GM12872 (cell line): ENCODE measurements at regions not wholly inside any gene's neighbourhood (a gene's known extent, or its start where the extent isn't known, plus 50 kb on each side); places are given as distances from the start of the nearest gene placed in this dataset.

Experiments used
- TF ChIP-seq, protein P1 (sequence below): IDR thresholded peaks from 3 replicates; pipeline ENCODE4 v1.5.1; 2011; ENCODE audit warnings: low read depth, mild to moderate bottlenecking, low read length, moderate library complexity; ENCODE audit not compliant: insufficient read depth

DNA sequence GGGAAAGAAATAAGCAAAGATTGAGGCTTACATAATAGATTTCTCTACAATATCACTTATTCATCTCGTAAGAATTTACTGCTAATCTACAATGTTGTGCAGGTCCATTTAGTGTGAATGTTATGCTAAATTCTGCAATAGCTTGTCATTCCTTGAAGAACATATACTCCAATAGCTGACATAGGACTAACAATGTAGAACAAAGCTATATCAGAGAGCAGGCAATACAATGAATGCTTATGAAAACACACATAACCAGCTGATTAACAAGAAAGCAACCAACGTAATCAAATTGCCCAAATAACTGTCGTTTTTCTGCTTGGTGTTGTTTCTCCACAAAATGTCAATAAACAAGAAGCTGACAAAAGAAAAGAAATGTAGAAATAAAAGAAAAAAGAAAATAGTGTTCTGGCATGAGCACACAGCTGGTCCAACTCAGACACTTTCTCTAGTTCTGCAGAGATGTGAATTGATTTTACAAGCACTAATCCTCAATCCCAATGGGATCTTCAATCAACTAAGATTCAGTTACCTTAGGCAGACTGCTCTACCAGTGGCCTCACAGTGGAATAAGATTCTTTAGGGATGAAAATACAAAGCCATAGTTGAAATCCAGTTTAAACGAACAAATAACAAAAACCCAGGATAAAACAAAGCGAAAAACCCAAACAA is 1024.7 kb upstream of the PIK3C3 start:
- TF ChIP-seq, protein P1, sequence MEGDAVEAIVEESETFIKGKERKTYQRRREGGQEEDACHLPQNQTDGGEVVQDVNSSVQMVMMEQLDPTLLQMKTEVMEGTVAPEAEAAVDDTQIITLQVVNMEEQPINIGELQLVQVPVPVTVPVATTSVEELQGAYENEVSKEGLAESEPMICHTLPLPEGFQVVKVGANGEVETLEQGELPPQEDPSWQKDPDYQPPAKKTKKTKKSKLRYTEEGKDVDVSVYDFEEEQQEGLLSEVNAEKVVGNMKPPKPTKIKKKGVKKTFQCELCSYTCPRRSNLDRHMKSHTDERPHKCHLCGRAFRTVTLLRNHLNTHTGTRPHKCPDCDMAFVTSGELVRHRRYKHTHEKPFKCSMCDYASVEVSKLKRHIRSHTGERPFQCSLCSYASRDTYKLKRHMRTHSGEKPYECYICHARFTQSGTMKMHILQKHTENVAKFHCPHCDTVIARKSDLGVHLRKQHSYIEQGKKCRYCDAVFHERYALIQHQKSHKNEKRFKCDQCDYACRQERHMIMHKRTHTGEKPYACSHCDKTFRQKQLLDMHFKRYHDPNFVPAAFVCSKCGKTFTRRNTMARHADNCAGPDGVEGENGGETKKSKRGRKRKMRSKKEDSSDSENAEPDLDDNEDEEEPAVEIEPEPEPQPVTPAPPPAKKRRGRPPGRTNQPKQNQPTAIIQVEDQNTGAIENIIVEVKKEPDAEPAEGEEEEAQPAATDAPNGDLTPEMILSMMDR, result no peak

DNA sequence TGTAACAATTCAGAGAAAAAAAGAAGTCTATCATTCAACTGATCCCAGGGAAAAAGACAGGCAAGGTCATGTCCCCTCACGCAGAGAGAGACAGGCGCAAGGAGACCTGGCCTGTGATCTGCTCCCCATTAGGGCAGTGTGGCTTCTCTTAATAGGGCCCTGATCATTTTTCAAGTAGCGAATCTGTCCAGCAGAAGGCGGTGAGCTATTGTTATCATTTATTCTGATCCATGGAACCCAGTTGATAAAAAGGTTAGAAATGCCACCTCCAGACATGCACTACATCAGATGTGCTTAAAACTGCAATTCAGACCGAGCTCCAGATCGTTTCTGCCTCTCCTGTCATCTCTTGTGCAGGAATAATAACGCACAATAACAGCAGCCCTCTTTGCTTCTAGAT is 1025.6 kb upstream of the PIK3C3 start:
- TF ChIP-seq, protein P1, result no peak

- TF ChIP-seq, protein P1, result no peak
Measured at GRCh38 chr18:40926679-40927078, 1028.4 kb upstream of the PIK3C3 start.

DNA sequence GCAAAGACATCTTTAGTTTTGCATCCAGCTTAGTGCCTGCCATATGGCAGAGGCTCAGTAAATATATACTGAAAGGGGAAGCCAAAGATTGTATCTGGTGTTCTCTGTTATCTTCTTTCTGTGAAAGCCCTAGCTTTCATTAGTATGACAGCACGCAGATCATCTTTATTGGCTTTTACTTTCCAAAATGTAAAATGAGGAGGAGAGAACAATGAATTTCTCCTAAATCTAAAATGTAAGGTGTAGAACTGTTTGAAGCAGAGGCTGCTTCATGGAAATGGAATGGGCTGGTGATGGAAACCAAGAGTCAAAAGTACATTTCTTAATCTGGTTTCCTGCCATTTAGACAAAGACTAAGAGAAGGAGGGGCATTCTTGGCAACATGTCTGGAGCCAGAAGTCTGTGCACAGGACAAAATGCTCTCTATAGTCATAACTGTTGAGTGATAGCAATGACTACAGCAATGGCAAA is 1029.9 kb upstream of the PIK3C3 start:
- TF ChIP-seq, protein P1, result no peak

DNA sequence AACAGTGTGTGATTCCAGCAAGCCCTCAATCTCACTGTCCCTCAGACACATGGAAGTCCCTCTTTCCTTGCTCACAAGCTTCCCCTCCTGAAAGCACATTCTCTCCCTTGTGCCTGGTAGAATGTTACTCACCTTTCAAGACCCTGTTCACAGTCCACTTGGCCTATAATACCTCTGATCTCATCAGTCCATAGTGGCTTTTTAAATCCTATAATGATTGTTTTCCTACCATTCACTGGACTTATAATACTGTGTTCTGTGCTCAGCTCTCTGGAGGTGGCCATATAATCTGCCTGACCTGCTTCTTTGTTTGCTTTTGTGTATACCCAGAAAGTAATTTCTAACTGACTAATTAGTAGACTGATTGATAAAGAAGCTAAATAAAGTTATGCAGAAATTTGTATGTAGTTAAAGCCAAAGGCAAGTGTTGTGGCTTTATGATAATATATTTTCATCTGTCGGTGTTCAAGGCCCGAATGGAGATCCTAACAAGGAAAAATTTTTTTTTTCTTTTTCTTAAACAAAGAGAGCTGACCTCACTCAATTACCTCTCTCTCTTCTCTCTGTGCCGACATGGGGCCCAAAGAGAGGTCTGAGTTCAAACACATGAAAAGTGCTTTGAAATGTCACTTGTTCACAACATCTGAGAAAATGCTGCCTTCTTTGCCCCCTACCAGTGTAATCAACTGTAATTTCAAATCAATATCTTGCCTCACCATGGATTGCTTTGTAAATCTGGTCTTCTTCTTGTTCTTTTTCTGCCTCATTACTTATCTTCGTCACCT is 1033.0 kb upstream of the PIK3C3 start:
- TF ChIP-seq, protein P1, result no peak

GRCh38 chr18:40917056-40917455 is 1038.0 kb upstream of the PIK3C3 start:
- TF ChIP-seq, protein P1, result no peak

DNA sequence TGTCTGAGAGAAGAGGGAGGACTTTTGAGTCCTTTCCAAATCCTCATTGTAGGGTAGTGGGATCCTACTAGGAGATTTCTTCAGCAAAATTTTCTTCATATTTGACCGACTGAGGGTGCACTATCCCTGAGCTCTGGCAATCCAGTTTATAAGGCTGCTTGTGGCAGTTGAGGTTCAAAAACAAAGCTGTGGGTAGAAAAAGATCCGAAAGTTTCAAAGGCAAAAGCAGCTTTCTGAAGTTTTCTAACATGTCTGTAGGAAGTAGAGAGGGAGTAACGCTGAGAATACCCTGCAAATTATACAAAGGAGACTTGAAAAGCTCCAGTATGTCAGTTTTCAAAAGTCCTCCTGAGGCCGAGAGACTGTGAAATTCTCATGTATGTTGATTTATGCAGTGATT is 1039.3 kb upstream of the PIK3C3 start:
- TF ChIP-seq, protein P1, result no peak
